ENCODE measurements at regions not wholly inside any gene's neighbourhood (a gene's known extent, or its start where the extent isn't known, plus 50 kb on each side); places are given as distances from the start of the nearest gene placed in this dataset.

DNA sequence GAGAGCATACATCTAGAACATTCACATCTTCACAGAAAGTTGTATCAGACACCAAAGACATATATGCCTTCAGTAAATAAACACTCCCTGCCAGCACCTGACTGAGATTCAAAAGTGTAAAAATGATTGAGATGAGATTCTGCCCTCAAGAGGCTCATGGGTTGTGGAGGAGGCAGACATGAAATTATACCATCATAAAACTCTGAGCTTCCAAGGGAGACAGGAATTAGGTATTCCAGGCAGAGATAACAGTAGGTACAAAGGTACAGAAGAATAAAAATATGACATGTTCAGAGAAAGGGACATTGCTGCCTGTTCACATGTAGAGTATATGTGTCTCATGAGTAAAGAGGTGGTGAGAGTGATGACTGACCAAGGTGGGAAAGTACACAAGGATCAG, 322.3 kb downstream of the OSR1 start:
- H3K79me2 ChIP-seq (ENCODE audit: insufficient read depth, low read depth) = no peaks in the 10 kb centered on the region
- H3K4me3 ChIP-seq (IDR thresholded peaks at IDR 0.05; ENCODE audit: insufficient read depth, low read depth, low read length) = no peak overlapping the region
- no peaks in the 10 kb centered on the region for H3K27me3 ChIP-seq (ENCODE audit: insufficient read depth, low read depth)
- no peaks in the 10 kb centered on the region for H3K4me1 ChIP-seq (ENCODE audit: low read depth, poor library complexity, severe bottlenecking)
- no peaks in the 10 kb centered on the region for H3K36me3 ChIP-seq (ENCODE audit: insufficient read depth)
- no peak overlapping the region for H3K27ac ChIP-seq
- H3K9ac ChIP-seq = no peak overlapping the region
- H4K20me1 ChIP-seq (ENCODE audit: insufficient read depth) = no peaks in the 10 kb centered on the region
- no peak overlapping the region for H3K4me2 ChIP-seq
- no peak overlapping the region for H2AFZ ChIP-seq (ENCODE audit: low read depth)
- TF ChIP-seq, protein P1, sequence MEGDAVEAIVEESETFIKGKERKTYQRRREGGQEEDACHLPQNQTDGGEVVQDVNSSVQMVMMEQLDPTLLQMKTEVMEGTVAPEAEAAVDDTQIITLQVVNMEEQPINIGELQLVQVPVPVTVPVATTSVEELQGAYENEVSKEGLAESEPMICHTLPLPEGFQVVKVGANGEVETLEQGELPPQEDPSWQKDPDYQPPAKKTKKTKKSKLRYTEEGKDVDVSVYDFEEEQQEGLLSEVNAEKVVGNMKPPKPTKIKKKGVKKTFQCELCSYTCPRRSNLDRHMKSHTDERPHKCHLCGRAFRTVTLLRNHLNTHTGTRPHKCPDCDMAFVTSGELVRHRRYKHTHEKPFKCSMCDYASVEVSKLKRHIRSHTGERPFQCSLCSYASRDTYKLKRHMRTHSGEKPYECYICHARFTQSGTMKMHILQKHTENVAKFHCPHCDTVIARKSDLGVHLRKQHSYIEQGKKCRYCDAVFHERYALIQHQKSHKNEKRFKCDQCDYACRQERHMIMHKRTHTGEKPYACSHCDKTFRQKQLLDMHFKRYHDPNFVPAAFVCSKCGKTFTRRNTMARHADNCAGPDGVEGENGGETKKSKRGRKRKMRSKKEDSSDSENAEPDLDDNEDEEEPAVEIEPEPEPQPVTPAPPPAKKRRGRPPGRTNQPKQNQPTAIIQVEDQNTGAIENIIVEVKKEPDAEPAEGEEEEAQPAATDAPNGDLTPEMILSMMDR (conservative IDR thresholded peaks at IDR 0.05; ENCODE audit: low read depth, low read length) = no peak

DNA sequence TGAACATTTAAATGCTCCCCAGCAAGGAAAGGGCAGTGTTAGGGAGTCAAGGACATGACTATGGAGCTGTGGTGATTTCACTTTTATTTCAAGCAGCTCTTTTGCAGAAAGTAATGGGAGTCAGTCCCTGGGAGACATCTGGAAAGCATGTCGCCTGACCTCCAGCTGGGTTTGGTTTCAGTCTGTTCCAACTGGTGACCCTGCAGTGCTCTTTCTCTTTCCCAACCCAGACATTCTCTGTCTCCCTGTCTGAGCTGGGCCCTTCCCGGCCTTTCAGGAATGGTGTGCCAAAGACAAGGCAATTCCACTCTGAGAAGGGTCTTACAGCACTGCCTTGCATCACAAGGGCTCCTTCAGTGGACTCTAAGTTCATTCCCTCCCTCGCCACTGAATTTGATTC, 323.2 kb downstream of the OSR1 start:
- no peaks in the 10 kb centered on the region for H3K36me3 ChIP-seq (ENCODE audit: insufficient read depth)
- TF ChIP-seq, protein P1 (conservative IDR thresholded peaks at IDR 0.05; ENCODE audit: low read depth, low read length) = no peak
- no peak overlapping the region for H3K4me3 ChIP-seq (IDR thresholded peaks at IDR 0.05; ENCODE audit: insufficient read depth, low read depth, low read length)
- H3K4me1 ChIP-seq (ENCODE audit: low read depth, poor library complexity, severe bottlenecking) = no peaks in the 10 kb centered on the region
- no peaks in the 10 kb centered on the region for H4K20me1 ChIP-seq (ENCODE audit: insufficient read depth)
- no peaks in the 10 kb centered on the region for H3K79me2 ChIP-seq (ENCODE audit: insufficient read depth, low read depth)
- no peak overlapping the region for H3K4me2 ChIP-seq
- H3K27me3 ChIP-seq (ENCODE audit: insufficient read depth, low read depth) = no peaks in the 10 kb centered on the region
- H3K27ac ChIP-seq = no peak overlapping the region
- no peak overlapping the region for H2AFZ ChIP-seq (ENCODE audit: low read depth)
- no peak overlapping the region for H3K9ac ChIP-seq

DNA sequence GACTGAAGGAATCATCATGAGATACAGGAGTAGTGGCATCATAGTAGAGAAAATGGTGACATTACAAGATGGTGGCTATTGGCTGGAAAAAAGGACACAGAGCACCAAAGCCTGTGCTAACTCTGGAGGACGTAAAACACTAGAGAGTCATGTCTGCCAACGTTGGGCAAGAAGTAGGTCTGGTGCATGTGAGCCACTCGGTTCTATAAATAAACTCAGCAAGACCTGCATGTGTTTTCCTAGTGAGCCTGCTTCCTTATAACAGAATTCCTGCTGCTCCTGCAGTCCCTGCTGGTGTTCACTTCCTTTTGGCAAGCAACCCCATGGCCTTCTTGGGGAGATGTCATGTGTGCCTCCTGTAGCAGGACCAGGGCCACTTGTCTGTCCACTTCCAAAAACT, 325.2 kb downstream of the OSR1 start:
- H3K4me2 ChIP-seq = no peak overlapping the region
- H3K4me1 ChIP-seq (ENCODE audit: low read depth, poor library complexity, severe bottlenecking) = no peaks in the 10 kb centered on the region
- H3K27ac ChIP-seq = no peak overlapping the region
- no peak overlapping the region for H3K9ac ChIP-seq
- H3K27me3 ChIP-seq (ENCODE audit: insufficient read depth, low read depth) = no peaks in the 10 kb centered on the region
- no peak overlapping the region for H2AFZ ChIP-seq (ENCODE audit: low read depth)
- H4K20me1 ChIP-seq (ENCODE audit: insufficient read depth) = no peaks in the 10 kb centered on the region
- TF ChIP-seq, protein P1 (conservative IDR thresholded peaks at IDR 0.05; ENCODE audit: low read depth, low read length) = no peak
- H3K4me3 ChIP-seq (IDR thresholded peaks at IDR 0.05; ENCODE audit: insufficient read depth, low read depth, low read length) = no peak overlapping the region
- H3K36me3 ChIP-seq (ENCODE audit: insufficient read depth) = no peaks in the 10 kb centered on the region
- no peaks in the 10 kb centered on the region for H3K79me2 ChIP-seq (ENCODE audit: insufficient read depth, low read depth)

DNA sequence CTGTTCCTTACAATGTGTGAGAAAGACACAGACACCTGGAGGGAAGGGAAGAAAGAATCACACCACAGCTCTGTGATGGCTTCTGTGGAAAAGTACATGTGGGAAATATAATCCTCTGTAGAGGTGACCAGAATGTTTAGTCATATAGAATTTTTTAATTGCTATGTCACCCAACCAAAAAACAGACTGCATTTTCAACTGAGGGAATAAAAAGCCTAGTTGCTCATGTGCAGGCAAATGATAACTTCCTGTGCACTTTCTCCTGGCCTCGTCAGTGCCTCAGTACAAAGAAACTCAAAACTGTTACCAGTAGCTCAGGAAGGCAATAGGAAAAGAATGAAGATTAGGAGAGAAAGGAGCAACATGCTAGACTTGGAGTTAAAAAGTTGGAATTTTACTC, 326.8 kb downstream of the OSR1 start:
- H3K36me3 ChIP-seq (ENCODE audit: insufficient read depth) = no peaks in the 10 kb centered on the region
- no peak overlapping the region for H3K4me3 ChIP-seq (IDR thresholded peaks at IDR 0.05; ENCODE audit: insufficient read depth, low read depth, low read length)
- no peak overlapping the region for H2AFZ ChIP-seq (ENCODE audit: low read depth)
- no peak overlapping the region for H3K4me2 ChIP-seq
- H3K9ac ChIP-seq = no peak overlapping the region
- H3K79me2 ChIP-seq (ENCODE audit: insufficient read depth, low read depth) = no peaks in the 10 kb centered on the region
- H4K20me1 ChIP-seq (ENCODE audit: insufficient read depth) = no peaks in the 10 kb centered on the region
- no peaks in the 10 kb centered on the region for H3K27me3 ChIP-seq (ENCODE audit: insufficient read depth, low read depth)
- no peak overlapping the region for H3K27ac ChIP-seq
- no peaks in the 10 kb centered on the region for H3K4me1 ChIP-seq (ENCODE audit: low read depth, poor library complexity, severe bottlenecking)
- TF ChIP-seq, protein P1 (conservative IDR thresholded peaks at IDR 0.05; ENCODE audit: low read depth, low read length) = no peak

DNA sequence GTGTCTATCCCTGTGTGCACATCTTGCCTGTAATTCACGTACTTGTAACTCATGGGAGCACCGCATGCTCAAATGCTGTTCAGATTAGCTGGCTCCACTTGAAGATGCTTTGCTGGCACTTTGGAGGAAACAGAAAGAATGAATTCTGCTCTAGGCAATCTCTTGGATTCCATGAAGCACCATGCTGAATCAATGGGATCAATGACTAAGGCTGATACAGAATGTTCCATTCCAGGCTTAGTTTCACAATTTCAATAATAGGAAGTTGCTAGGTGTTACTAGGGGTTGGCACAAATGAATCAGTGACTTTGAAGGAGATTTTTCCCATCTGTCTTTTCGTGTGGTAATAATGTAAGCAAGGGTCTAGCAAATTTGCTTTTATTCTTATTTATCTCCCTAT, 328.8 kb downstream of the OSR1 start:
- no peak overlapping the region for H3K27ac ChIP-seq
- H3K4me1 ChIP-seq (ENCODE audit: low read depth, poor library complexity, severe bottlenecking) = no peaks in the 10 kb centered on the region
- TF ChIP-seq, protein P1 (conservative IDR thresholded peaks at IDR 0.05; ENCODE audit: low read depth, low read length) = no peak
- H3K4me3 ChIP-seq (IDR thresholded peaks at IDR 0.05; ENCODE audit: insufficient read depth, low read depth, low read length) = no peak overlapping the region
- H3K9ac ChIP-seq = no peak overlapping the region
- no peak overlapping the region for H3K4me2 ChIP-seq
- no peaks in the 10 kb centered on the region for H3K27me3 ChIP-seq (ENCODE audit: insufficient read depth, low read depth)
- no peak overlapping the region for H2AFZ ChIP-seq (ENCODE audit: low read depth)
- no peaks in the 10 kb centered on the region for H3K79me2 ChIP-seq (ENCODE audit: insufficient read depth, low read depth)
- no peaks in the 10 kb centered on the region for H4K20me1 ChIP-seq (ENCODE audit: insufficient read depth)
- H3K36me3 ChIP-seq (ENCODE audit: insufficient read depth) = no peaks in the 10 kb centered on the region
